ENCODE measurements at regions not wholly inside any gene's neighbourhood (a gene's known extent, or its start where the extent isn't known, plus 50 kb on each side); places are given as distances from the start of the nearest gene placed in this dataset.
"Not testable (repeated sequence)": the region's sequence is repeated elsewhere in the genome, so short reads cannot be mapped to it uniquely, and the experiment has no call there.

- Histone ChIP-seq H3K4me1 (no peaks in the 10 kb centered on the region), H3K27ac (no peak overlapping the region), H4K20me1 (no peaks in the 10 kb centered on the region), H3K4me2 (no peak overlapping the region), H3K9ac (no peak overlapping the region), H3K36me3 (no peaks in the 10 kb centered on the region), H3K27me3 (no peaks in the 10 kb centered on the region), H3K4me3 (no peak overlapping the region), H3K9me3 (peaks cover 13% of the 10 kb centered on the region)
- TF ChIP-seq Cebpa-rat (IDR thresholded peaks at IDR 0.05) = no peak
Measured at GRCh38 chr12:127962303-127962702, 304.7 kb upstream of the TMEM132C start.

- peaks cover 13% of the 10 kb centered on the region for H3K9me3 ChIP-seq
- no peaks in the 10 kb centered on the region for H3K27me3 ChIP-seq
- H3K4me2 ChIP-seq = no peak overlapping the region
- H3K4me3 ChIP-seq = no peak overlapping the region
- no peaks in the 10 kb centered on the region for H3K4me1 ChIP-seq
- no peaks in the 10 kb centered on the region for H4K20me1 ChIP-seq
- TF ChIP-seq Cebpa-rat (IDR thresholded peaks at IDR 0.05) = no peak
- no peaks in the 10 kb centered on the region for H3K36me3 ChIP-seq
- no peak overlapping the region for H3K27ac ChIP-seq
- no peak overlapping the region for H3K9ac ChIP-seq
Measured at GRCh38 chr12:127963933-127964332, 303.0 kb upstream of the TMEM132C start.

DNA sequence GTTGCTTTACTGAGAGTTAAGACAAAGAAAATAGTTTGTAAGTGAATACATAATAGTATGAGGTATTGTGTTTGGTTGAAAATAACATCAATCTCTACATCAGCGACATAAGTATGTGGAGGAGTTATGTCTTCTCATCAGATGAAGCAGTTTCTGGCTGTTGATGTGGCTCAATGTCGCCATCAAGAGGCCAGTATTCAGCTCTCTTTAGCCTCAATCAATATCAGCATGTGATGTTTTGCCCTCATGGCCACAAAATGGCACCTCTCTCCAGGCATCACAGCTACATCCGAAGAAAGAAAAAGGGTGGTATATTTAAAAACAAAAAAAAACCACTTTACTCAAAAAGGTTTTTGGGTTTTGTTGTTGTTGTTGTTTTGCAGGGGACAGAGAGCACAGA lies 302.3 kb upstream of the TMEM132C start:
- Histone ChIP-seq H3K36me3 (no peaks in the 10 kb centered on the region), H3K4me2 (no peak overlapping the region), H3K9ac (no peak overlapping the region), H3K4me1 (no peaks in the 10 kb centered on the region), H3K9me3 (peaks cover 13% of the 10 kb centered on the region), H3K4me3 (no peak overlapping the region), H4K20me1 (no peaks in the 10 kb centered on the region), H3K27me3 (no peaks in the 10 kb centered on the region), H3K27ac (no peak overlapping the region)
- TF ChIP-seq Cebpa-rat (IDR thresholded peaks at IDR 0.05) = no peak

GRCh38 chr12:127966331-127966730 lies 300.6 kb upstream of the TMEM132C start:
- H3K4me1 ChIP-seq = no peaks in the 10 kb centered on the region
- H3K27me3 ChIP-seq = no peaks in the 10 kb centered on the region
- H3K9ac ChIP-seq = no peak overlapping the region
- no peak for TF ChIP-seq Cebpa-rat (IDR thresholded peaks at IDR 0.05)
- no peaks in the 10 kb centered on the region for H3K36me3 ChIP-seq
- H3K27ac ChIP-seq = no peak overlapping the region
- H3K4me3 ChIP-seq = no peak overlapping the region
- no peaks in the 10 kb centered on the region for H4K20me1 ChIP-seq
- no peak overlapping the region for H3K4me2 ChIP-seq
- H3K9me3 ChIP-seq = peaks cover 13% of the 10 kb centered on the region

- Histone ChIP-seq H4K20me1 (no peaks in the 10 kb centered on the region), H3K36me3 (no peaks in the 10 kb centered on the region), H3K4me1 (no peaks in the 10 kb centered on the region), H3K9me3 (peaks cover 13% of the 10 kb centered on the region), H3K27ac (no peak overlapping the region), H3K9ac (no peak overlapping the region), H3K27me3 (no peaks in the 10 kb centered on the region), H3K4me3 (no peak overlapping the region), H3K4me2 (no peak overlapping the region)
- no peak for TF ChIP-seq Cebpa-rat (IDR thresholded peaks at IDR 0.05)
Measured at GRCh38 chr12:127970491-127970890, 296.5 kb upstream of the TMEM132C start.

- H3K27ac ChIP-seq = no peak overlapping the region
- no peak overlapping the region for H3K4me3 ChIP-seq
- no peak overlapping the region for H3K4me2 ChIP-seq
- no peak for TF ChIP-seq Cebpa-rat (IDR thresholded peaks at IDR 0.05)
- no peaks in the 10 kb centered on the region for H4K20me1 ChIP-seq
- H3K9ac ChIP-seq = no peak overlapping the region
- H3K4me1 ChIP-seq = peaks cover 11% of the 10 kb centered on the region; the same call in 1 of the 2 replicates
- H3K9me3 ChIP-seq = peaks cover 13% of the 10 kb centered on the region
- no peaks in the 10 kb centered on the region for H3K27me3 ChIP-seq
- H3K36me3 ChIP-seq = no peaks in the 10 kb centered on the region
Measured at GRCh38 chr12:127980585-127980984, 286.4 kb upstream of the TMEM132C start.

DNA sequence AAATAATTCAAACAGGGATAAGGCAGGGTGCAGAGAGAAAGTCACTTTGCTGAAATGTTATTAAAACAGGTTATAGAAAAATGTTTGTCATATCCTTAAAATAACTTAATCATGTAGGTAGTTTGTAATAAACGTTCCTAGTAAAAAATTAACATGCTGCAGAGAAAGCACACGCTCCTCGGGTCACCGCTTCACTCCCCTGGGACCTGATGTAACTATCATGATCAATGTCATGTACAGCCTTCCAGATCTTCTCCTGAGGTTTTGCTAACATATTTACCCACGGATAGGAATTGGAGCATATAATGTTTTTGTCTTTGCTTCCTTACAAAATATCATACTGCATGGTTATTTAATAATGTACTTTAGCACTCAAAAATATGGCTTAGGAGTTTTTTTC lies 285.1 kb upstream of the TMEM132C start:
- Histone ChIP-seq H3K9ac (no peak overlapping the region), H3K4me3 (no peak overlapping the region), H3K9me3 (peaks cover 13% of the 10 kb centered on the region), H3K36me3 (no peaks in the 10 kb centered on the region), H3K4me2 (peak overlapping the region; percentile 4; the same call in 1 of the 2 replicates), H3K4me1 (peaks cover 11% of the 10 kb centered on the region; the same call in 1 of the 2 replicates), H4K20me1 (no peaks in the 10 kb centered on the region), H3K27me3 (no peaks in the 10 kb centered on the region), H3K27ac (no peak overlapping the region)
- TF ChIP-seq Cebpa-rat (IDR thresholded peaks at IDR 0.05) = no peak

GRCh38 chr12:127983213-127983791 lies 283.7 kb upstream of the TMEM132C start:
- H3K27me3 ChIP-seq, H3K9ac ChIP-seq, H3K27ac ChIP-seq: not testable (repeated sequence)

DNA sequence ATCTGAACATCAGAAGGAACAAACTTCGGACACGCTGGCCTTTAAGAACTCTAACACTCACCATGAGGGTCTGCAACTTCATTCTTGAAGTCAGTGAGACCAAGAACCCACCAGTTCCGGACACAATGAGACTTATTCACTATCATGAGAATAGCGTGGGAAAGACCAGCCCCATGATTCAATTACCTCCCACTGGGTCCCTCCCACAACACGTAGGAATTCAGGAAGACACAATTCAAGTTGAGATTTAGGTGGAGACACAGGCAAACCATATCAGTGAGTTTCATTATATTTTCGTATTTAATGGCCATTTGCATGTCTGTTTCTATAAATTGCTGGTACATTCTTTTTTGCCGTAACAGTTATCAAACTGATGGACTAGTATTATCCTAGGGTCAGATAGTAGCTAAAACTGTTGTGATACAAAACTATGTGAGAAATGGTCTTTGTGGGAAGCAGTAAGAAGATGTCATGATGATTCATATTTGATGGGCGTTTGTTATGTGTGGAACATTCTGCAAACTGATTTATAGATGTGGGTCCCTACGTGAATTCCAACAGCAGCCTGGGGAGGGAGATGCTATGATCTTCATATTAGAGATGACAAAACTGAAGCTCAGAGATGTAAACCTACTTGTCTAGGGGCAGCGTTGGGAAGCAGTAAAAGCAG lies 282.4 kb upstream of the TMEM132C start:
- Histone ChIP-seq H3K27ac (no peak overlapping the region), H3K27me3 (no peaks in the 10 kb centered on the region), H3K4me3 (no peak overlapping the region), H3K4me1 (peaks cover 11% of the 10 kb centered on the region; the same call in 1 of the 2 replicates), H3K9me3 (peaks cover 13% of the 10 kb centered on the region), H3K4me2 (no peak overlapping the region), H3K36me3 (no peaks in the 10 kb centered on the region), H3K9ac (no peak overlapping the region), H4K20me1 (no peaks in the 10 kb centered on the region)
- TF ChIP-seq Cebpa-rat (IDR thresholded peaks at IDR 0.05) = no peak

More at GRCh38 chr12:127983213-127983791, 283.7 kb upstream of the TMEM132C start:
- H4K20me1 ChIP-seq, H3K4me2 ChIP-seq, H3K4me3 ChIP-seq, H3K36me3 ChIP-seq: not testable (repeated sequence)
- Histone ChIP-seq H3K9me3 (peaks cover 13% of the 10 kb centered on the region), H3K4me1 (peaks cover 11% of the 10 kb centered on the region; the same call in 1 of the 2 replicates)

DNA sequence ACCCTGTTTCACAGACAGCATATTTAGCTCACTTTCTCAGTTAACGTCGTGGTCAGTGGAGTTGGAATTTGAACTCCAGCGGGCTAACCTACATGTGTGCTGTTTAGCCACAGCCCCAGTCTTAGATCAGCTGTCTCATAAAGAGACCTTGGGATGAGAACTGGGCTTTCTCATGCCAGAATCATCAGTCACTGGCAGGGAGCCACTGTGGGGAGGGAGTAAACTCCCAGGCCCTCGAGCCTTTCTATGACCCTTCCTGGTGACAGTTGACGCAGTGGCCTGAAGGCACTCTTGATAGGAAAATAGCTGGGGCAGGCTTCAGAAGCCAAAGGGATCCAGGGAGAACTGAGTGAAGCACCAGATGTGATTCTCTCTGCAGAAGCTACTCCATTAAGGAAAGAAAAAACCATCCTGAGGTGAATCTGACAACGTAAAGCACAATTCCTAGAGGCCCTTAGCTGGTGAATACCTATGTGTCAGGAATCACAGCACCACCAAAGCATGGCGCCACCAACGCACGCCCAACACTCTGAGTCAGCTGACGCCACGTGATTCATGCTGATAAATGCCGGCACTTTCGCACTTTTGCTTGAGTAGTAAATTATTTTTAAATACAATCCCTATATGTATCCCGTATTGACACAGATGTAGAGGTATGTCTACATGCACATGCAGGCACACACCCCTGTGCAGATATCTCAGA lies 279.6 kb upstream of the TMEM132C start:
- no peaks in the 10 kb centered on the region for H3K27me3 ChIP-seq
- no peak overlapping the region for H3K9ac ChIP-seq
- H3K4me3 ChIP-seq = no peak overlapping the region
- peaks cover under 1% of the 10 kb centered on the region; the same call in 1 of the 2 replicates for H3K4me1 ChIP-seq
- H3K9me3 ChIP-seq = peaks cover 24% of the 10 kb centered on the region
- no peaks in the 10 kb centered on the region for H4K20me1 ChIP-seq
- no peak for TF ChIP-seq Cebpa-rat (IDR thresholded peaks at IDR 0.05)
- H3K36me3 ChIP-seq = no peaks in the 10 kb centered on the region
- no peak overlapping the region for H3K4me2 ChIP-seq
- H3K27ac ChIP-seq = no peak overlapping the region
